HuH-7 (cell line): ENCODE measurements at regions not wholly inside any gene's neighbourhood (a gene's known extent, or its start where the extent isn't known, plus 50 kb on each side); places are given as distances from the start of the nearest gene placed in this dataset.
A peak's percentile ranks its signal among the peaks of the same experiment; 100 is the strongest.

Experiments
- DNase-seq: peaks from one replicate; pipeline ENCODE4 v3.0.0; 2011; ENCODE audit warnings: low spot score

DNA sequence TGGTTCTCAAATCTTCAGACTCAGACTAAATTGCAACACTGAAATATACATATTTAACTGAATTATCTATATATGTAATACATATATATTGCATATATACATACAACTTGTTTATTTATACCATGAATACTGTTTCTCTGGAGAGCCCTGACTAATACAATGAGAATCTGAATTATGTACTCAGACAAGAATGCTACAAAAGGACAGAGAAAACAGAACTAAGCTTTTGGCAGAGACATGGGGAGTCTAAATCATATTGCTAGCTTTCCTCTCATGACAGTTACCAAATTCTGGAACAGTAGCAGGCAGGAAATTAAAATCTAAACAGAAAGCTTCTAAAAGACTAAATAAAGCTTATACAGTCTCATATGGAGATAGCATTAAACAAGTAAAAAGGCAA, 142.4 kb upstream of the KCNMB2 start:
- DNase-seq: no peak

DNA sequence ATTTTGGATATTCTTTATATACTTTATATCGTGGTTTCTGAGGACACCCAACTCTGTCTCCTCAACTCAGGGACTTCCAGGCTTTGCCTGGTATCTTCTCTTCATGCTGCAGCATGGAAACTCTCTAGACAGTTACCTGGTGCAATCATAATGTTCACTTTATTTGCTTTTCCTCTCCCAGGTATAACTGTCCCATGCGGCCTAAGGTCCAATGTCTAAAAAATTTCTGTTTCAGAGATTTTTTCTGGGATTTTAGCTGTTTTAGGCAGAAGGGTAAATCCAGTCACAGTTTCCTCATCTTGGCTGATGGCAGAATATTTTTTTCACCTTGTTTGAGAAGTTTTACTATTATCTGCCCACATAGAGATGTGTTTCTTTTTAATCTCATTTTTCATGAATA, 139.9 kb upstream of the KCNMB2 start:
- no peak for DNase-seq

DNA sequence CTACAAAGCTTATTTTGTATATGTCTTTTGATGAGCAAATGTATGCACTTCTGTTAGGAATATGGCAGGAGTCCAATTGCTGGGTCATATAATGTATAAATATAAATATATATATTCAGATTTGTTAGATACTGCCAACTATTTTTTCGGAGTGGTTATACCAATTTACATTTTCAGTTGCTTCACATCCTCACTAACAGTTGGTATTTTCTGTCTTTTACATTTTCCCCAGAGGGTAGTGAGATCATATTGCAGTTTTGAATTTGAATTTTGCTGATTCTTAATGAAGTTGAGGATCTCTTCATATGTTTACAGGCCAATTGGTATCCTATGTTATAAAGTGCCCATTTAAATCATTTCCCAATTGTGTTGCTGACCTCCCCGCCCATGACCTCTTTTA, 139.0 kb upstream of the KCNMB2 start:
- DNase-seq: no peak

DNA sequence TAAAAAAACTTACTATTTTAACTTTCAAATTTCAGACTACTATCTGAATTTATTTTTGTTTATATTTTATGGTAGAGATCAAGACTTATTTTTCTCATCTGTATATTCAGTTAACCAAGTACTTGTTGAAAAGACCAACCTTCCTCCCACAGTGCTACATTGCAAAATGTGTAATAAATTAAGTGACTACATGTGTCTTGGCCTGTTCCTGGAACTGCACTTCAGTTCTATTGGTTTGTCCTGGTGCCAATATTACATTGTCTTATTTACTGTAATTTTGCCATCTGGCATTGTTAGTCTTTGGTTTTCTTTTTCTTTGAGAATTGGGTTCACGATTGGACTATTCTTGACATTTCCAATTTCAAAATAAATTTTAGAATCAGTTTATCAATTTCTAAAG, 138.4 kb upstream of the KCNMB2 start:
- DNase-seq: no peak

DNA sequence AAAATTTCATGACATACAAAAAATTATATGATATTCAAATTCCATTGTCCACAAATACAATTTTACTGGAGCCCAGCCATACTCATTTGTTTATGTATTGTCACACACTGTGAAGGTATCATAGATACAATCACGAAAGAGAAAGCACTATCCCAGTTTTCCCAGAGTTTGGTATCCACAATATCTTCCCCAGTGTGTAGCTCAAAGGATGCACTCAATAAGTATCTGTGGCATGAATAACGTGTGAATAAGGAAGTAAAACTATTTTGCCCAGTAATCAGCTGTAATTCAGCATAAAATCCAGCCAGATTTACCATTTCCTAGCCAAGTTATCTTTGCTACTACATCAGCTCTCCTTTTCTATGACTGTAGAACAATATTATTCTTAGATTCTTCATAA, 131.3 kb upstream of the KCNMB2 start:
- no peak for DNase-seq

DNA sequence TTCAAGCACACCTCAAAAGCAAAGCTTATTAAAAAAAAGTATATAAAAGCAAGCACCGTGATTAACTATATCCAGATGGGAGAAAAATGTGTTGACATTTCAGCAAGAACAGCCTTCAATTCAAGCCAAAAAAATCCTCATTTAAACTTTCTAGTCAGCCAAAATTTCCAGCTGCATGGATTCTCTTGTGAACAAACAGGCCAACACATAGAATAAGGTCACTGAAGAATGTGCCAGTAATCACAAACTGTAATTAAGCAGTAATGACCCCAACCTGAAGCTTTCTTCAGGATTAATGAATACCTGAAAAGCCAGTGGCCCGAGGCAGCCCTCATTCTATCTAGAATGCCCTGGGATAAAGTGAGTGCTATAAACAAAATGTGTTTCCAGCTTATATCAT, 130.7 kb upstream of the KCNMB2 start:
- DNase-seq: no peak

DNA sequence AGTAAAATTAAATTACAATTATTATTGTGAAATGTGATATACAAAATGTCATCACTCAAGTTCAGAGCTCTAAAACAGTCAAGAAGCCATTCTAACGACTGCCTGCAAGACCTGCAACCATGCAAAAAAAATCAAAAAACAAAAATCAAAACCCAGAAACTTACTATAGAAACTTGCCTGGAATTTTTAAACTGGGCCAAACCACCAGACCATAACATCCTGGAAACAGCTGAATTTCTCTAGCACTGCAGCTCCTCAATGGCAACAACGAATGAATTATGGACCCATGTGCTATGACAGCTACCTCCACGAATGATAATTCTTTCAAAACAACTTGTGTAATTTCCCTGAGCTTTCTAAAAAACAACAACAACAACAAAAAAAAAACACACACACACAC, 130.0 kb upstream of the KCNMB2 start:
- DNase-seq: no peak

DNA sequence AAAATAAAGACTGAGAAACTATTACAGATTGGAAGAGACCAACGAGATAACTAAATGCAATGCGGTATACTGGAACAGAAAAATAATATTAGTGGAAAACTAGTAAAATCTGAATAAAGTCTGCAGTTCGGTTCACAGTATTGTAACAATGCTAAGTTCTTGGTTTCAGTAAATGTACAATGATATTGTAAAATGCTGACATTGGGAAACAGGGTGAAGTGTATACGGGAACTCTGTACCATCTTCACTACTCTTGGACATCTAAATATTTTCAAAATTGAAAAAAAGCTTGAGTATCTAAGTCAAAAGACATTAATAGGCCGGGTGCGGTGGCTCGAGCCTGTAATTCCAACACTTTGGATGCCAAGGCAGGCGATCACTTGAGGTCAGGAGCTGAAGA, 120.9 kb upstream of the KCNMB2 start:
- no peak for DNase-seq

DNA sequence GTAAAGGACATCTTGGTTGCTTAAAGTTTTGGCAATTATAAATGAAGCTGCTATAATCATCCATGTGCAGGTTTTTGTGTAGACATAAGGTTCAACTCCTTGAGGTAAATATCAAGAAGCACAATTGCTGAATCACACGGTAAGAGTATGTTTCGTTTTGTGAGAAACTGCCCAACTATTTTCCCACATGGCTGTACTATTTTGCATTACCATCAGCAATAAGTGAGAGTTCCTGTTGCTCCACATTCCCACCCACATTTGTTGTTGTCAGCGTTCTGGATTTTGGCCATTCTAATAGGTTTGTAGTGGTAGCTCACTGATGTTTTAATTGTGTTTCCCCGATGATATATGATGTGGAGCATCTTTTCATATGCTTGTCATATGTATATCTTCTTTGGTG, 118.5 kb upstream of the KCNMB2 start:
- no peak for DNase-seq

DNA sequence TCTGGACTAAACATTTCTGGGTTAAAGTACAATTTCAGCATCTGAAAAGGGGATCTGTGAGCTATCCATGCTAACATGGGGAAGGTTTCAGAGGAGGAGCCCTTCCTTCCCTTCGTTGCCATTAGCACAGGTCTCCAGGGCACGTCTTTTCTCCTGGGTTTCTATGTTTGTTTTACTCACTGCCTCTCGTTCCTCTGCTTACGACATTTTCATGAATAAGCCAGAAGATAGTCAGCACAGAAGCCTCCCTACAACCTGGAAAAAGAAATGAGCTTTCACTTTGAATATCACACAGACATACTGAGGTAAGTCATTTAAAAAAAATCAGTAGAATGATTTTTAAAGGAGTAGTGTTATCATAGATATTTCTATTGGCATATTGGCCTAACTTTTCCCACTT, 117.2 kb upstream of the KCNMB2 start:
- DNase-seq: no peak

DNA sequence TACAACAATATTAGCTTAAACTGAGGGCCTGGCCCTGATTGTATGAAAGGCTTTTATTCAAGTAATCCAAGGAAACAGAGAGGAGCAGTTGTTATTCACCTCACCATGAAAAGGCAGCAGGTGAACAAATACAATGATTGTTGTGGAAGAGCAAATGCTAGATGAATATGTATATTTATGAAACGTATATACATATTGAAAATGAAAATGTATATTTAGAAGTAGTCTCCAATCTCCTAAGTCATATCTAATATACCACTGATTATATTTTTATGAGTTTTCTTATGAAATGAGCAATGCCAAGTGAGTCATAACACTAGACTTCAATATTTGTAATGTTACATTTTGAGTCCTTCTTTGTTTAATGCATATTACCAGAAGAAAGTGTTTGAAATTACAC, 116.2 kb upstream of the KCNMB2 start:
- no peak for DNase-seq

DNA sequence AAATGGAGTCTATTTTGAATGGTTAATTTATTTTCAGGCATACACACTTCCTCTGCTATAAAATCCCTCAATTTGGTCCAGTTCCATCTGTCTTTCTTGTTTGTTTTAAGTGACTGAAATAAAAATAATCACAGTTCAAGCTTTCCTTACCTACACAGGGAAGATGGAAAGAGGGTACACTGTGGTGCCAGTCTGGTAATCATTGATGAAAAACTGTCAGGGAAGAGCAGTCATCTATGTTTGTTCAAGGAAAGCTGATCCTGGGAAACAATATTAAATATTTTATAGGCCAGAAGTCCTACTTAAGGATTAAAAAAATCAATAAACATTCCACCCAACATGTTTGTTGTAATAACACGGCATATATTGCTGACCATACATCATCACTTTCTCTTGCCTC, 115.2 kb upstream of the KCNMB2 start:
- no peak for DNase-seq

DNA sequence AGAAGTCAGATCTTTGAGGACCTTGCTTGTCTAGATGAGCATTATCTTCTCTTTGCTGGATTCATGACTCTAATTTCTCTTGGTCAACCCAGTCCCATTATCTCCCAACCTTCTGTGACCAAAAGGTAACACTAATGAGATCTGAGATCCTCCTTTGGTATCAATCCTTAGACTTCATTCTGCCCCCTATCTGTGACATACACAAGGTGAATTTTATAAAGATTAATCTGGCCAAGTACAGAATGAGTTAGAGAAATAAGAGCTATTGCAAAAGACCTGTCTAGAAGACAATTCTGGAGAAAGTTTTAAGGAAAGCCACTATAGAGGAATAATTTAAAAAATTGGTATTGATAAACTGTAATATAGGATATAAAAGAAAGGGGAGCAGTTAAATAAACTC, 113.8 kb upstream of the KCNMB2 start:
- no peak for DNase-seq

DNA sequence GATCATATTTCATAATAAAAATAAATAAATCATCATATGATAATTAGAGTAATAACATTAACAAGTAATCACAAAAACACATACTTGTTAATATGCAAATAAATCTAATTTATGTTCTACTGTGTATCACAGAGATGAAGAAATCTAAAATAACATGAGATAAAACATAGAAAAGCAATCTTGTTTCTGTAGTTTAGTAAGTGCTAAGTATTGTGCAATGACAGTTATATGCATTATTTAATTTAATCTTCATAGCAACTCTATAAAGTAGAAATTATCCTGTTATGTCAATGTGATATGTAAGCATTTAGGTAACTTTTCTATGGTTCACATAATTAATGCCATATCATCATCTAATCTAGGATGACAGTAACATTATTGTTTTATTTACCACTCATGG, 108.2 kb upstream of the KCNMB2 start:
- no peak for DNase-seq

DNA sequence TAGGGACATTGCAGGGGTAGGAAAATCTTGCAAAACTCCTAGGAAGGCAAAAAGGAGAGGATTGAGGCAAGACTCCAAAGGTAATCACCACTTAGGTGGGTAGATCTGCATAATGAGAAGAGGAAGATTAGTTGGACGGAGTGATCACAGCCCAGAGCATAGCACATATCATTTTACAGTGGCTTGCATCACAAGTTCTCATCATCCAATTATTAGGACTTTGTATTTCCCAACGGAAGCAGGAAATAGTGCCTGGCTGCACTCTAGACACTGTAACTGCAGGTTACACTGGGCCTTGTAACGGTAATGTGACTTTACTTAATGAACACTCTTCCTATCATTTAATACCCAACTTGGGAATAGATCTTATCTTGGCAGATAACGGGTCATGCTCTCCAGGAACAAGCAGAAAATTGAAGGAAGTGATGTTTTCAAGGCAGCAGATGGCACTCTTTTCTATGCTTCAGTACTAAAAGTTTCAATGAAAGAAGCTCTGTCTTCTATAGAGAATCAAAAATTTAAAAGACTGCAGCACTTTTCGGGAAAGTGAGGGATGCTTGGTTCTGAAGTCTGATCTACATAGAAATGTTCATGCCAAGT, 101.9 kb upstream of the KCNMB2 start:
- no peak for DNase-seq

DNA sequence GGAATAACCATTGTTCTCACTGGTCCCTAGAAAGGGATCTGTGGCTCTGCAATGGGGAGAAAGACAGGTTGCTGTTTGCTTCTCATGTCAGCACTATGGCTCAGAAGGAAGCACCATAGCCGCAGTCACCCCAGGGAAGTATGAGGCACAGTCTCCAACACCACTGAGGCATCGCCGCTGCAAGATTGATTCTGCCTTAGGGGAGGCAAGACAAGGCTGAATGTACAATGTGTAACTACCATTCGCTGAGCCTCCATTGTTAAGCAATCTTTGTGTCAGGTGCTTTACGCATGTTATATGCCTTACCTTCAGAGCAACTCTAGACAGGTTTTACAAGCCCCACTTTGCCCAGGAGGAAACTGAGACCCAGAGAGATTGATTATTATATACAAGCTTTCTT, 100.7 kb upstream of the KCNMB2 start:
- DNase-seq: no peak

DNA sequence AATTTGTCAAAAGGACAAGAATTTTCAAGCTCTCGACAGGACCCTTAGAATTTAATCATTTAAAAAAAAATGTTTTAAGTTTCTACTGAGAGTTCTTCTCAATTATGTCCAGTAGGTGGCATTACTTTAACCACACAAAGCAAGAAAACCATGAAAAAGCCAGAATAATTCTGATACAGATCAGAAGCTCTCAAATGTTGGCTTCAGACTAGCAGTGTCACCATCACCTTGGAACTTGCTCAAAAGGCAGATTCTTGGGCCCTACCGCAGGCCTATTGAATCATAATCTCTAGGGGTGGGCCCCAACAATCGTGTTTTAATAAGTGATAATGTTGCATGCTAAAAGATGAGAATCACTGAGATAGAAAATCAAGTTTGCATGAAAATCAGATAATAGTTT, 99.5 kb upstream of the KCNMB2 start:
- peak; percentile 13 for DNase-seq

DNA sequence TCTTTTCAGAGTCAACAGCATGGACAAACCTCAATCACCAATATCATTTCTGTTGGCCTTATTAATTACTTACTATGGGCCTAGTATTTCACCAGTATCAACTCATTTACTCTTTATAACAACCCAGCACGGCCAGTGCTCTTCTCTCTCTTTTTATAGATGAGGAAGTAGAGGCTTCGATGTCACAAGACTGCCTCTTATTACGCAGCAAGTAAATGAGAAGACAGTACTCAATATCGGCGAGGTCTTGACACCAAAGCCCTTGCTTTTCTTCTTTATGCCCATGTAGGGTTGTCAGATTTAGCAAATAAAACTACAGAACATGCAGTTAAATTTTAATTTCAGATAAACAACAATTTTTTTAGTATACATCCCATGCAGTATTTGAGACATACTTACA, 99.0 kb upstream of the KCNMB2 start:
- no peak for DNase-seq

DNA sequence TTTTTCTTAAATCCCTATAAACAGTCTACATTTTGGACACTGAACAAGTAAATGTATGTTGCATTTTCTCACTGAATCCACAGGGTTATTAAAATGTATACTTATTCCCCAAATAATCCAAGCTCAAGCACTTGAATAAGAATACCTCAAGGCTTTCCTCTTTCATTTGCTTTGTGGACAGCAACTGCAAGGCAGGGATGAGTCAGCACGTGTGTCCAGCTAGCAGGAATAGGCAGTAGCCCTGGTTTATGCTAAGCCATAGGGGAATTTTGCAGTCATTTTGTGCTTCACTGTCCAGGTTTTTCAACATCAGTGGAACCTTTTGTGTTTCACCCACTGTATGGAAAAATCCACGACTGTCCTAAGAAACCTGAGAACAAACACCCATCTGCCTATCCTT, 96.7 kb upstream of the KCNMB2 start:
- peak; percentile 16 for DNase-seq

DNA sequence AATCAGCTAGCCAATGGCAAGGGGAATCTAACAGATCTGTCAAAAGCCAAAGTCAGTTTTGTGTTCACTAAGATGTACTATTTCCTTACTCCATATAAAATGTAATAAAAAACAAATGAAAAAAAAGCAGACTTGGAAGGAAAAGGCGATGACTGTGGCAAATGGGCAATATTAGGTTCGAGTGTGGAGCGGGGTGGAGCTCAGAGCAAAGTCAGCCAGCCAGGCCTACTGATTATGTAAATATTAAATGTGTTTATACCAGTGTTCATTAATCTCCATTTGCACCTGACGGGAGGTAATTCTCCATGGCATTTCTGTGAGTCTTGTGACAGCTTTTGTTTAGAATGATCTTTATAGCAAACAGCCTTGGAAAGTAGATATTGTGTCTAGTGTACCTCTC, 96.2 kb upstream of the KCNMB2 start:
- DNase-seq: no peak

DNA sequence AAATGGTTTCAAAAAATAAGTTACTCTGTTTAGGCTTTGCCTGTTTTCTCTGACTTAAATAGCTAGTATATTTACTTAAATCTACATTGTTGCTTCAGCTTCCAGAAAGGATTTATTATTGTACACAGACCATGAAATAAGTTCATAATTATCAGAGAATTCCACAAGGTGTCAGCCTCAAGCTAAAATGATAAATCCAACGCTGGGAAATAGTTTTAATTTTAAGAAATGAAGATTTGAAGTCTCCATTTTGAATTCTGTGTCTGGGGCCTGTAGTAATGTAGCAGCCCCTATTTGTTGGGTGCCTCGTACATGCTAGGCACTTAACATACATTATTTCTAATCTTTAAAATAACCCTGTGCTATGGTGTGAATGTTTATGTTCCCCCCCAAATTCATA, 92.6 kb upstream of the KCNMB2 start:
- no peak for DNase-seq

DNA sequence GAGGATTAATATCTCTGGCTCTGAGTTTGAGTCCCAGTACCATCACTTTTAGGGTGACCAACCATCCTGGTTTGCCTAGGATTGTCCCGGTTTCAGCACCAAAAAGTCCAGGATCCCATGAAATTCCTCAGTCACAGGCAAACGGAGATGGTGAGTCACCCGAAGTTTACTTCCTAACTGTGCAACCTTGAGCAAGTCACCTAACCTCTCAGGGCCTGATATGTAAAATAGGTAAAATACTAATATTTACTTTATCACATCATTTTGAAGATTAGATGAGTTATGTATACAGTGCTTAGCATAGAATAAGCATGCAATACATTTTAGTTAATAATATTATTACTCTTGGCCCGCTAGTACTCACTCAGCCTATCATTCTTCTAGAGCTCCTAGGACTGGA, 91.1 kb upstream of the KCNMB2 start:
- DNase-seq: no peak

DNA sequence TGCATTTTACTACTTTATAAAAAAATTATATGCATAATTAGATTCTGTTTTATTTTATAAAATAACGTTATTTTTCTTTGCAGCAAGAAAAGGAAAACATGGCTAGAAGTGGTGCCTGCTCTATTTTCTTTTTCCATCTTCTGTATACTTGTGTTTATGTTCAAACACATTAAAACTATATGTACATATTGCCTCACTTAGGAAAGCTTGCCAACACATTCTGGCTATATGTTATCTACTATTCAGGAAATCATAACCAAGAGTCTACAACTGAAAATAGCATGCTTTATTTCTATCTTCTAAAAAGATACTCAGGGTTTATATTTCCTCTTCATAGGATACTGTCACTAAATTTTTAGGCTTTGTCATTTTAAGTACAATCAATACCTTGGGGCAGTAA, 90.2 kb upstream of the KCNMB2 start:
- no peak for DNase-seq

DNA sequence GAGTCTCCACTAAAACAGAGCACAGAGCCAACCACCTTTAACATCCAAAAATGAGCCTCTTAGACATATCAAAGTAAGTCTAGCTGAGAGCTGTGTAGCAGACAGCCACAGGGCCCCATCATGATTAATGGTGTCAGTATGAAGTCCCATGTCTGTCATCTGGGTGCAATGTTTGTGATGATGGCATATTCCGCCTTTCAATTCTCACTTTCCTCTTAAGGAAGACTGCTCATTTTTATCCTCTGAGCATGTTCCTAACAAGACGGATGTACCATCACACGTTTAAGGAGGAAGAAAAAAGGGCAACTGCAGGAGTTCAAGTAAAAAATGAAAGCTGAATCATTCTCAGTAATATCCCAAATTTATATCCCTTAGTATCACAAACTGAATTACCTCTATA, 85.8 kb upstream of the KCNMB2 start:
- no peak for DNase-seq

DNA sequence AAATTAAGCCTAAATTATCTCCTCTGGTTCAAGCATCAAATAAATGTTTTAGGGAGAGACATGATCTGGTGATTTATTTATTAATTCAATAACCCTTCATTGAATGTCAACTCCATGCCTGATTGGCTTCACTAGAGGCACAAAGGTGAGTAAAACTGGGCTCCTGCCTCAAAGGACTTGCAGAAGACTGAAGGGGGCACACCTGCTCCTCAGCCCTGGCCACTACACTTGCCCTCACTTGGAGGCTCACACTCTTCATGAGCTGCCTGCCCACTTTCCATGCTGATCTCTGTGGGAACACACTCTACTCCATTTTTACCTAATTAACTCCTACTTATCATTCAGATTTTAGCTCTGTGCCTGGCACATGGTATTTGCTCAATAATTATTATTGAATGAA, 84.4 kb upstream of the KCNMB2 start:
- no peak for DNase-seq
